HG03354 (cell line): ENCODE measurements at regions not wholly inside any gene's neighbourhood (a gene's known extent, or its start where the extent isn't known, plus 50 kb on each side); places are given as distances from the start of the nearest gene placed in this dataset.
"Not testable (repeated sequence)": the region's sequence is repeated elsewhere in the genome, so short reads cannot be mapped to it uniquely, and the experiment has no call there.

Experiments used
- ATAC-seq: cut with Tn5 transposase; IDR thresholded peaks from one replicate; pipeline ENCODE4 v1.9.1; 2021; ENCODE audit warnings: mild to moderate bottlenecking; ENCODE audit not compliant: unreplicated experiment, poor library complexity, severe bottlenecking

DNA sequence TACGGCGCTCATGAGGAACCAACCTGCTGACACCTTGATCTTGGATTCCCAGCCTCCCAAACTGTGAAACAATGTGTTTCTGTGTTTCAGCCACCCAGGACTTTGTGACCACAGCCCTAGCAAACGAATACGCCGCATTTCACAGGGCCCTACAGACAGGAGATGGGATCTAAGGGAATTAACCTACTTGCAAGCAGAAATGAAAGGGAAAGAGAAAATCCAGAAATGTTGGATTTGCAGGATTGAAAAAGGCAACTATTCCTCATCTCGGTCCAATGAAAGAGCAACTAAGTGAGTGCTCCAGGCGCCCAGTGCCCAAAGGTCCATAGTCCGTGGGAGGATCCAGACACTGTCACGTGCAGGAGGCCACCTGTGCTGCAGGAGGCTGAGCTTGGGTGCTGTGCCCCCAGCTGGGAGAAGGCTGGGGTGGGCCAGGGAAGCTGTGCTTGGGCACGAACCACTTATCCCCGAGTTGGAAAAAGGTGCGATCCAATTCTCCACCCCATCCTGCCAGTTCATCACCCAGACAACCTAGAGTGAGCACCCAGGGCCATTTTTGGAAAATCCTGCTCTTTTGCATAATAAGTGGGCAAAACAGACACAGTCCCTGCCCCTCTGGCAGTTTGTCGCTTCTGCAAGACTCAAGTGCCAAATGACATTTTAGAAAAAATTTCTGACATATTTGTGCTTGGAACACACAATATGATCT, 177.9 kb downstream of the C9orf50 start:
- no peak for ATAC-seq

- ATAC-seq = no peak
These were observed 179.0 kb downstream of the C9orf50 start for GRCh38 chr9:129441852-129442251.

DNA sequence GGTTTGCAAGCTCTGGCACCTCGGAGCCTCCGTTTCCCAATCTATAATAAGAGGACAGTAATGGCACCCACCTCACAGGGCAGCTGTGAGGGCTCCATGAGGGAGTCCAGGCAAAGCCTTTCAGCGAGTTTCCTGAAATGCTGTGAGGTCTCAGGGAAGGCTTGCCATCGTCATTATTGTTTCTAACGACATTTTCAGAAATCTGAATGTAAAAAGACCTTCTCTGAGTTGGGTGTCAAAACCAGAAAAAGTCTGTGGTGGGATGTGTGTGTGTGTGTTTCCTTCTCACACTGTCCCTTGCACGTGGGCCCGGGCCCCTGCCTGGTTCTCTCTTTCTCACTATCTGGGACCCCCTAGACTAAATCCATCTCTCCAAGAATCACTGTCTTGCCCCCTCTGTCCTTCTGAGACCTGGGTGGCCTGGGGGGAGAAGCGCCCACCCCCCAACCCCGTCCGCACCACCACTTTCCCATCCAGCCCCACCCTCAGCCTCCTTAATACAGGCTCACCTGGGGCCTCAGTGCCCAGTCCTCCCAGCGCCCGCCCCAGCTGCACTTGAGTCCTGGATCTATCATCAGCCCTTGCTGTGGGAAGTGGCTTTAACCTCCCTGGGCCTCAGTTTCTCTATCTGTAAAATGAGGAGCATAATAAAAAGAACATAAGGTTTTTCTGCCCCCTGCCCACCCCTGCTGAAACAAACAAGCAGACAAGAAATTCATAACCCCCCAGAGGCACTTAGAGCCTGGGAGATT, 180.3 kb downstream of the C9orf50 start:
- no peak for ATAC-seq

DNA sequence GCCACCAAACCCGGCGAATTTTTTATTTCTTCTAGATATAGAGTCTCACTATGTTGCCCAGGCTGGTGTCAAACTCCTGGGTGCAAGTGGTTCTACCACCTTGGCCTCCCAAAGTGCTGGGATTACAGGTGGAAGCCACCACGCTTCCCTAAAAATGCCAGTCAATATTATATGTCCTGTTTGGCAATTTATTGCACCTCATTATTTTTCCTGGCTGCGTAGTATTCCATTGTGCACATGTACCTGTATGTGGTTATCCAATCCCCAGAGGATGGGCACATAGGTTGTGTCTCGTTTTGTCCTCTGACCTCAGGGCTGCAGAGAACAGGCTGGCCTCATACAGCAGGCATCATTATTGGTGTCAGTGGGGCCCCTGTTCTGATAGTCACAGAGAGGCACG, 181.7 kb downstream of the C9orf50 start:
- no peak for ATAC-seq

- no peak for ATAC-seq
These were observed 183.1 kb downstream of the C9orf50 start for GRCh38 chr9:129437626-129438323.

- ATAC-seq = no peak
These were observed 183.9 kb downstream of the C9orf50 start for GRCh38 chr9:129436751-129437625.

DNA sequence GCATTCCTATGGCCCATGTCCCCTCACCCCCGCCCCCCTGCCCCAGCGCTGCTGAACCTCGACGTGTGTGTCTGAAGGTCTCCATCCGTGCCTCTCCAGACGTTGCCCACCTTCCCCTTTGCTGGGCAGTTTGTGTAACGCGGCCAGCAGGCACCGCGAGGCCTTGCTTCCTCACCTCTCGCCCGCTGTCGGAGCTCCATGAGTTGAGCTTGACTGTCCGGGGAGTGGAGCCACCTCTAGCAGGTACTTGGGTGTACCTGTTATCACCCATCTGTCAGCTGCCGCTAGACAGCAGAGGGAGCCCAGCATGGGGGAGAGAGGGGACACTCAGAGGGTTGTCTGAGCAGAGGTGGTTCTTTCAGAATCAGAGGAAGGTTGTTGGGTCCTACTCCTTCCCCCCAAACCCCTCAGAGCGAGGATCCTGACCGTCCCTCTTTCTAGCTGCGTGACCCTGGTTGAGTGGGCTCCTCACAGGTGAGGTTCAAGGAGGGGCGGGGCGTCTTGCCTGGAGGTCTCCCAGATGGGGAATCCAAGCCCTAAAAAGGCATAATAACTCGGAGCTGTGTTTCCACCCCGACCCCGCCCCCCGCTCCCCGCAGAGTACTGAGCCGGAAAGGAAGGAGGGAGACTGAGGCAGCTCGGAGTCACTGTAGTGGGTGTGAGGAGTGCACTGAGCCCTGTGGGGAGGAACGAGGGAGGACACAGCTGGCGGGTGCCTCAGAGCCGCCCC, 184.7 kb downstream of the C9orf50 start:
- no peak for ATAC-seq

GRCh38 chr9:129435291-129435690, 185.6 kb downstream of the C9orf50 start:
- ATAC-seq = no peak

- no peak for ATAC-seq
These were observed 186.7 kb downstream of the C9orf50 start for GRCh38 chr9:129434187-129434586.

DNA sequence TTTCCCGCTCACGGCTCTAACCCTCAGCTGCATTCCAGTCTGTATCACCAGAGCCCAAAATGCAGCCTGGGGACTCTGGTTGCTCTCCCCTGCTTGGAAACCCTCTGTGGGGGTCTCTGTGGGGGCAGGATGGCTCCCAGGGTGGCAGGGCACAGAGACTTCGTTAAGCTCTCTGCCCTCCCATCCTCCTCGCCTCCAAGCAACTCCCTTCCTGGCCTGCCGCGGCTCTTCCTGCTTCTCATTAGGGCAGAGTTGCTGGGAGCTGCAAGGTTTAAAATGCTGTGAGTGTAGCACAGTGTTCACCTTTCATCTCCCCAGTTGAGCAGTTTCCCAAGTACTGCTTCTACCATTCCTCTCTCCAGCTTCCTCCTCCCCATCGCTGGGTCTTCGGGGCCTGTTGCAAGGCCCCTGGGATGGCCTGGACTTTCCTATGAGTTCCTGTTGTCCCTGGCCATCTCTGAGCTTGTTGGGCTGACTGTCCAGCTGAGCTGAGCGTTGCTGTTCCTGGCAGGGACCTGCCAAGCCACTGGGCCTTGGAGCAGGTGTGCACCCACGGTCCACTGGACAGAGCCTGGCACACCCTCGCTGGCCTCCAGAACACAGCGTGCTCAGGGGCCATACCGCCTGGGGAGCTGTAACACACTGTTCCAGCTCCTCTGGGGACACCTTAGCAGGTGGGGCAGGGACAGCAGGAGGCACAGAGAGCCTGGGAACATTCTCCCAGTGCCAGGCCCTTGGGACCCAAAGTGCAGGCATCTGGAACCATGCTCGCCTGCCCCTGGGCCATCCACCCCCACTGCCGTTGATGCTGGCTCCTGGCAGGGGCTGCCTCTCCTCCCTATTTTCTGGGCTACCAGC, 188.4 kb downstream of the C9orf50 start:
- no peak for ATAC-seq

DNA sequence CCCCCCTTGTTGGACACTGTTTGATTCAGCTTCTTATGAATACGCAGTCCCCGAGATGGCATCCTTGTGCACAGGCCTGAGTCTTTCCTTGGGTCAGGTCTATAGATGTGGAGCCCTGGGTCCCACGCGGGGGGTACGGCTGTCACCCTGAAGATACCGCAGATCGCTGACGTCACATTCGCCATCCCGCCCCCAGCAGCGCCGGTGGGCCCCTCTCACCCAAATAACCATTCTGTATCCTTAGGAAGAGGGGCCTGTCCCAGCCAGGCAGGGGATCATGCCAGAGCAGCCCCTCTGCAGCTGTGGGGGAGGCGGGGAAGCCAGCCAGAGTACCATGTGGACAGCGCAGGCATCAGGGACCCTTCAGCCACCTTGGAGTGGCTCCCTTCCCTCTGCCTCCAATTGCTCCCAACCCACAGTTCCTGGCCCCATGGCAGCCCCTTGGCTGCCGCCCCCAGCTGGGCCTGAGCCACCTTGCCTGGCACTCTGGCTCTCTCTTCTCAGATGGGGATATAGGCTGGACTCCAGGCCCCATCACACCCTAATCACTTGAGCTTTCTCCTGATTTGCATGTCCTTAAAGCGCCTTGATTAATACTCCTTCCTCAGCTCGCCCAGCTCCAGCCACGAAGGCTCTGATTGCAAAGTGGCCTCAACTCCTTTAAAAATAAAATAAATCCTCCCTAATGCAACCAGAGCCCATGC, 189.8 kb downstream of the C9orf50 start:
- no peak for ATAC-seq

GRCh38 chr9:129428864-129429577, 191.9 kb downstream of the C9orf50 start:
- ATAC-seq = no peak

GRCh38 chr9:129427149-129427548, 193.8 kb downstream of the C9orf50 start:
- ATAC-seq = no peak

DNA sequence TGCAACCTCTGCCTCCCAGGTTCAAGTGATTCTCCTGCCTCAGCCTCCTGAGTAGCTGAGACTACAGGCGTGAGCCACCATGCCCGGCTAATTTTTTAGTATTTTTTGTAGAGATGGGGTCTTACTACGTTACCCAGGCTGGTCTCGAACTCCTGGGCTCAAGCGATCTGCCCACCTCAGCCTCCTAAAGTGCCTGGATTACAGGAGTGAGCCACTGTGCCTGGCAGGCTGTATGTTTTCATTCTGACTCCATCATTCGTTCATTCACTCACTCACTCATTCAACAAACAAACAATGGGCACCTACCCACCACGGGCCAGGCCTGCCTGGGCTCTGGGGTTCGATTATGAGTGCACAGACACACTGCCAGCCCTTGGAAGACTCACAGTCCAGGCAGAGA, 197.1 kb downstream of the C9orf50 start:
- ATAC-seq = not testable (repeated sequence)

DNA sequence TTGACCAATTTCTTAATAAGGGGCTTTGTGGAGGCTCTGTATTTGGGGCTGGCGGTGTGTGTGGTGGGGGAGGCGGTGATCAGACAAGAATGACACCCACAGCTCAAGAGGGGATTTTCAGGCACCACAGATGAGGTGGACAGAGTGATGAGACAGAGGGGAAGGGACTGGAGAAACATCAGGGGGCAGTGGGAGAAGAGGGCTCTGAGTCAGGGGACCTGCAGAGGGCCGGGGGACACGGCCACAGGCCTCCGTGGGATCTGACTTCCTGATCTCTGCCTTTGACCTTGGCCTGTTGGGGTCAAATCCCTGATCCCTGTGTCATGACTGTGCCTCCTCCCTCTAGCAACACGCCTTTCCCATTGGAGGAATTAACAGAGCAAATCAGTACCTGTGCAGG, 197.7 kb downstream of the C9orf50 start:
- ATAC-seq = no peak

DNA sequence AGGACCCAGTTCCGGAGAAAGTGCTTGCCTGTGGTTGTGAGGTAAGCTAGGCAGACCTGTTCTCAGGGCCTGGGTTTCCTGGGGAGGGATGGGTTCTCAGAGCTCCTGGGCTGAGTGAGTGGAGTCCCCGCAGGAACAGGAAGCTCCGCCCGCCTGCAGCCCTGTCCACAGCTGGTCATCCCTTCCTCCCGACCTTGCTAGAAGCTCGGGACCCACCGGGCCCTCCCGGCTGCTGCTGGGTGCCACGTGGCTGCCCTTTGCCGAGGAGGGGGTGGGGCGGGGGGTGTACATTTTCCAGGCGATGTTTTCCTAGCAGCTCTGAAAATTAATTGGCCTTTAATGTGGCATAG, 198.1 kb downstream of the C9orf50 start:
- no peak for ATAC-seq
